ENCODE measurements at regions not wholly inside any gene's neighbourhood (a gene's known extent, or its start where the extent isn't known, plus 50 kb on each side); places are given as distances from the start of the nearest gene placed in this dataset.
"Not testable (repeated sequence)": the region's sequence is repeated elsewhere in the genome, so short reads cannot be mapped to it uniquely, and the experiment has no call there.

GRCh38 chr3:177351757-177352158, 154.5 kb upstream of the TBL1XR1 start:
- Histone ChIP-seq H3K4me1 (ENCODE audit: insufficient read depth, low read length) (peaks cover 2% of the 10 kb centered on the region), H3K79me2 (ENCODE audit: insufficient read depth, low read length) (no peaks in the 10 kb centered on the region), H3K4me3 (ENCODE audit: insufficient read depth, low read length) (no peak overlapping the region), H3K27ac (ENCODE audit: low read depth, low read length) (no peak overlapping the region), H3K4me2 (ENCODE audit: insufficient read depth, low read length) (no peak overlapping the region), H3K27me3 (ENCODE audit: insufficient read depth, low read length) (no peaks in the 10 kb centered on the region), H3K9me3 (ENCODE audit: low read depth, low read length) (no peaks in the 10 kb centered on the region), H2AFZ (ENCODE audit: low read length) (no peak overlapping the region), H3K36me3 (ENCODE audit: insufficient read depth, low read length) (no peaks in the 10 kb centered on the region), H4K20me1 (ENCODE audit: insufficient read depth, low read length) (no peaks in the 10 kb centered on the region)
- DNase-seq (ENCODE audit: insufficient read length, low spot score, missing footprints) = no peak
- TF ChIP-seq CTCF (IDR thresholded peaks at IDR 0.05; ENCODE audit: extremely low read depth, low read depth, low read length) = no peak

- H3K4me2 ChIP-seq (ENCODE audit: insufficient read depth, low read length) = no peak overlapping the region
- no peaks in the 10 kb centered on the region for H3K9me3 ChIP-seq (ENCODE audit: low read depth, low read length)
- H2AFZ ChIP-seq (ENCODE audit: low read length) = no peak overlapping the region
- no peaks in the 10 kb centered on the region for H3K36me3 ChIP-seq (ENCODE audit: insufficient read depth, low read length)
- H4K20me1 ChIP-seq (ENCODE audit: insufficient read depth, low read length) = no peaks in the 10 kb centered on the region
- H3K4me1 ChIP-seq (ENCODE audit: insufficient read depth, low read length) = peaks cover 8% of the 10 kb centered on the region
- H3K79me2 ChIP-seq (ENCODE audit: insufficient read depth, low read length) = no peaks in the 10 kb centered on the region
- DNase-seq (ENCODE audit: insufficient read length, low spot score, missing footprints) = no peak
- H3K4me3 ChIP-seq (ENCODE audit: insufficient read depth, low read length) = no peak overlapping the region
- H3K27me3 ChIP-seq (ENCODE audit: insufficient read depth, low read length) = no peaks in the 10 kb centered on the region
- TF ChIP-seq CTCF (IDR thresholded peaks at IDR 0.05; ENCODE audit: extremely low read depth, low read depth, low read length) = no peak
- H3K27ac ChIP-seq (ENCODE audit: low read depth, low read length) = no peak overlapping the region
These were observed 155.1 kb upstream of the TBL1XR1 start for GRCh38 chr3:177352424-177352823.

GRCh38 chr3:177353140-177353539, 155.9 kb upstream of the TBL1XR1 start:
- DNase-seq (ENCODE audit: insufficient read length, low spot score, missing footprints) = no peak
- H3K4me2 ChIP-seq (ENCODE audit: insufficient read depth, low read length) = no peak overlapping the region
- H3K9me3 ChIP-seq (ENCODE audit: low read depth, low read length) = no peaks in the 10 kb centered on the region
- H3K4me3 ChIP-seq (ENCODE audit: insufficient read depth, low read length) = no peak overlapping the region
- no peaks in the 10 kb centered on the region for H3K79me2 ChIP-seq (ENCODE audit: insufficient read depth, low read length)
- no peak overlapping the region for H2AFZ ChIP-seq (ENCODE audit: low read length)
- no peak overlapping the region for H3K27ac ChIP-seq (ENCODE audit: low read depth, low read length)
- peaks cover 16% of the 10 kb centered on the region for H3K4me1 ChIP-seq (ENCODE audit: insufficient read depth, low read length)
- no peaks in the 10 kb centered on the region for H3K36me3 ChIP-seq (ENCODE audit: insufficient read depth, low read length)
- no peaks in the 10 kb centered on the region for H4K20me1 ChIP-seq (ENCODE audit: insufficient read depth, low read length)
- no peak for TF ChIP-seq CTCF (IDR thresholded peaks at IDR 0.05; ENCODE audit: extremely low read depth, low read depth, low read length)
- no peaks in the 10 kb centered on the region for H3K27me3 ChIP-seq (ENCODE audit: insufficient read depth, low read length)

- not testable (repeated sequence) for H2AFZ ChIP-seq (ENCODE audit: low read length)
These were observed 156.6 kb upstream of the TBL1XR1 start for GRCh38 chr3:177353879-177354278.

More at GRCh38 chr3:177353879-177354278, 156.6 kb upstream of the TBL1XR1 start:
- not testable (repeated sequence) for H3K4me2 ChIP-seq (ENCODE audit: insufficient read depth, low read length); H3K27ac ChIP-seq (ENCODE audit: low read depth, low read length); H3K27me3 ChIP-seq (ENCODE audit: insufficient read depth, low read length); H3K9me3 ChIP-seq (ENCODE audit: low read depth, low read length); H4K20me1 ChIP-seq (ENCODE audit: insufficient read depth, low read length); DNase-seq (ENCODE audit: insufficient read length, low spot score, missing footprints); H3K4me3 ChIP-seq (ENCODE audit: insufficient read depth, low read length); H3K36me3 ChIP-seq (ENCODE audit: insufficient read depth, low read length); H3K79me2 ChIP-seq (ENCODE audit: insufficient read depth, low read length)
- H3K4me1 ChIP-seq (ENCODE audit: insufficient read depth, low read length) = peaks cover 22% of the 10 kb centered on the region

All from osteoblast (primary cell).